Retina (tissue), 1 donor: ENCODE measurements at regions not wholly inside any gene's neighbourhood (a gene's known extent, or its start where the extent isn't known, plus 50 kb on each side); places are given as distances from the start of the nearest gene placed in this dataset.
"Not testable (repeated sequence)": the region's sequence is repeated elsewhere in the genome, so short reads cannot be mapped to it uniquely, and the experiment has no call there.

Source experiments
- DNase-seq: peaks from one replicate; pipeline ENCODE4 v3.0.0-alpha.2; 2016

DNA sequence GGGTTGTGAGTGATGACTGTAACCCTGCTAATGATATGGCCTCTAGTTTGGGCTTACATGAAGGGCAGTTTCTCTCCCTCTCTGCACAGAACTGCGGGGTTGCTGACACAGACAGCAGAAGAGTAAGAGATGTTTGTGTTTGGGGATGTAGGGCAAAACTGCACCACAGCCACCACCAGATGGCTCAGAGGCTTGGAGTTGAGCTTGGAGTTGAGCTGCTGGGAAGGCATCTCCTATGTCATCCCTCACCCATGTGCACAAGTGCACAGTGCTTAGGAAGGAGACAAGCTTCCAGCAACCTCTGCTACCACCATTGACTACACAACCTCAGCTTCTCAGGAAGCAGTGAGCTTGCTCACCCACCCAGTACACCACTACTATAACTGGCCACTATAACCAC lies 303.9 kb upstream of the DEFB112 start:
- DNase-seq = no peak

GRCh38 chr6:50358113-50358512 lies 308.4 kb upstream of the DEFB112 start:
- DNase-seq = no peak

DNA sequence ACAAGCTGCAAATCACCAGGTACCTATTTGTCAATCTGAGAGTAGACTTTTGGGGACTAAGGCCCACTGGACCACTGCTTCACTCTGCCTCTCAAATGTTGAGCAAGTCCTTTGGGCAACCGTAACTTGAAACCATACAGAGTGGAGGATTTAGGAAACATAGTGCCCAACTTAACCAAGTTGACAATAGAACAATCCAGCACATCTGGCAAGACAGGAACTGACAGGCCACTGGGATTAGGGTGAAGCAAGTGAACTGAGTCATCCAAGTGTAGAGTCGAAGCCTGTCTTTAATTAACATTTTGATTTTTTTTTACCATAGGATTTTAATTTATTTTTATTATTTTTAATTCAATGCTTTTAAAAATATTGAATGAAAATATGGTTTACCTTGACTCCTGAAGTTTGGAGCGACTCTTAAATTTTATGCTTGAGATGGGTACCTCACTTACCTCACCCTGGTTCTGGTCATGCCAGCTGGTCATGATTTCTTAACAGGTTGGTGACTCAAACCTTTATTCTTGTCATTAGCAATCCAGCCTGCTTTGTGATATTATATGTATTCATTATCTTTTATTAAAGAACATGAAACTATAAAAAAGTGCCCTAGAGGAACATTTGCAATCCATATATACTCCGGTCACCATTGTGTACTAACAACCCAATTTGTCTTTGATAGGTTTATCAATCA lies 312.1 kb upstream of the DEFB112 start:
- no peak for DNase-seq

DNA sequence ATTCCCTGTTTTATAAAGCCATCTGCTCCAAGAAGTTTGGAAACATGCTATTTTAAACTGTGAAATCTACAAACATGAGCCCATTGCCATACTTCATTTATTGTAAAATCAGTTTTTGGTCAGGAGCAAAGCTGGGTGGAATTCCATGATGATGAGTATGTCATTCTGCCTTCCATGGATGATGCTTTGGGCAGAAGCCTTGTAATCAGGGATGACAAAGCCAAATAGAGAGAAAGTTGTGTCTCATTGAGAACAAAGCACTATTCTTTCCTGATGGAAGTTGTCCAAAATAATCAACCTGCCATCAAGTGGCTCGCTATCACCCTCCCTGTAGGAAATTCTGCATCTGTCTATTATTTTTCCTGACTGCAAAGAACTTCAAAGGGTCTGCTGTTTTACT lies 313.0 kb upstream of the DEFB112 start:
- DNase-seq = no peak

- DNase-seq = no peak
These were observed 320.3 kb upstream of the DEFB112 start for GRCh38 chr6:50369996-50370395.

- peak; percentile 90 for DNase-seq
These were observed 330.8 kb upstream of the DEFB112 start for GRCh38 chr6:50380406-50381098.

- no peak for DNase-seq
These were observed 331.3 kb upstream of the DEFB112 start for GRCh38 chr6:50381099-50381415.

GRCh38 chr6:50390416-50390815 lies 322.9 kb upstream of the TFAP2D start:
- no peak for DNase-seq

GRCh38 chr6:50394139-50394538 lies 319.2 kb upstream of the TFAP2D start:
- DNase-seq = not testable (repeated sequence)

GRCh38 chr6:50404643-50405042 lies 308.7 kb upstream of the TFAP2D start:
- DNase-seq = no peak

GRCh38 chr6:50410579-50410978 lies 302.7 kb upstream of the TFAP2D start:
- peak; percentile 47 for DNase-seq

DNA sequence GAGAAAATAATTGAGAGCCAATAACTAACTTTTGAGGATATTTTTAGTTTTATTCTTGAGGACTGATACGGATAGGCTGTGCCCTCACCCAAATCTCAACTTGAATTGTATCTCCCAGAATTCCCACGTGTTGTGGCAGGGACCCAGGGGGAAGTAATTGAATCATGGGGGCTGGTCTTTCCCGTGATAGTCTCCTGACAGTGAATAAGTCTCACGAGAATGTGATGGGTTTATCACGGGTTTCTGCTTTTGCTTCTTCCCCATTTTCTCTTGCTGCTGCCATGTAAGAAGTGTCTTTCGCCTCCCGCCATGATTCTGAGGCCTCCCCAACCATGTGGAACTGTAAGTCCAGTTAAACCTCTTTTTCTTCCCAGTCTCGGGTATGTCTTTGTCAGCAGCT lies 292.3 kb upstream of the TFAP2D start:
- DNase-seq = not testable (repeated sequence)

GRCh38 chr6:50427267-50427666 lies 286.1 kb upstream of the TFAP2D start:
- no peak for DNase-seq

- no peak for DNase-seq
These were observed 275.4 kb upstream of the TFAP2D start for GRCh38 chr6:50437901-50438300.

- no peak for DNase-seq
These were observed 270.7 kb upstream of the TFAP2D start for GRCh38 chr6:50442531-50443040.

GRCh38 chr6:50443144-50443543 lies 270.2 kb upstream of the TFAP2D start:
- DNase-seq = no peak

DNA sequence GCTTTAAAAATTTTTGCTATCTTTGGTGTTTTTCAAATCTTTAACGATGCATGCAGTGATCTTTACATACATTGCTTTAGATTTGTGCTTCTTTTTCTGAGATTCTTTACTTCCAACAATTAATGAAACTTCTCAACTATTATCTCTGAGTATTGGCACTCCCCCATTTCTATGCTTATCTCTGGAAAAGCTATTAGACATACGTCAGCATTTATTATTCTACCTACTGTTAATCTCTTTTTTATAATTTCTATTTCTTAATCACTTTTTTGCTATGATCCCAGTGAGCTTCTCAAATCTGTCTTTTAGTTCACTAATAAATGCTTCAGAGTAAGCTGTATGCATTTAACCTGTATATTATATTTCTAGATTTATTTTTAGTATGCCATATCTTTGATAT lies 264.2 kb upstream of the TFAP2D start:
- DNase-seq = no peak

- DNase-seq = peak; percentile 14
These were observed 261.4 kb upstream of the TFAP2D start for GRCh38 chr6:50451826-50452400.

- DNase-seq = no peak
These were observed 258.3 kb upstream of the TFAP2D start for GRCh38 chr6:50455029-50455428.

GRCh38 chr6:50457351-50457750 lies 256.0 kb upstream of the TFAP2D start:
- no peak for DNase-seq

- DNase-seq = no peak
These were observed 251.6 kb upstream of the TFAP2D start for GRCh38 chr6:50461696-50462095.

DNA sequence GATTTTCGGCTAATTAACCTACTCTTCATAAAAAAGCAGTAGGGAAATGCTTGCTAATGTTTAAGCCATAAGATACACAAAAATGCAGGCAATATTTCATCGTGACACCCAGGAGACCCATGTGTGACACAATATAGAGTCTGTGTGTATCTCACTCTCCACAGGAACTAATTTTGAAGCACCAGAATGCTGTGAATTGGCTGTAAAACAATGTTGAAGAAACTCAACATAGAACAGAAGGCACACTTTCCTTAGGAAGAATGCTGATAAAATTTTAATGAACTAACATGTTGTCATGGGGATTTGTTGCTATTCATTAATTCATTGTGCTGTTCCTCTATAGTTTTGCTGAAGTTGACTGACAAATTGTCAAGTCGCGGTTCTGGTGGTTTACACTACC lies 249.4 kb upstream of the TFAP2D start:
- DNase-seq = no peak

DNA sequence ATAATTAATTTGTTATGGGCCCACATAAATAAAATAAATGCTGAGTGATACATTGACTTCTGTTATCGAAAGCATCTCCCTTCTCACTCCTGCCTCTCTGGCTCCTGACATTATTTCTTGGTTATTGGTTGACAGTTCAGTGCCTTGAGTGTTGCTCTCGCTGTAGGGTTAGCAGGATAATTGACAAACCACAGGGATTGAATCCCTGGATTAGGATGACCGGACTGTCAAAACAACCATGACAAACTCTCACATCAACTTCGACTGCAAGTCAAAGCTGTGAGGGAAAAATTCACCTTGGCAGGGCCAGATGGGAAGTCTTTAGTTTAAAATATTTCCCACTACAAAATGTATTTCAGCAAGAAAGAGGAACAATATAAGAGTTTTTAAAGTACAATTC lies 245.4 kb upstream of the TFAP2D start:
- no peak for DNase-seq

- no peak for DNase-seq
These were observed 242.3 kb upstream of the TFAP2D start for GRCh38 chr6:50471041-50471440.
